ENCODE measurements at regions not wholly inside any gene's neighbourhood (a gene's known extent, or its start where the extent isn't known, plus 50 kb on each side); places are given as distances from the start of the nearest gene placed in this dataset.

DNA sequence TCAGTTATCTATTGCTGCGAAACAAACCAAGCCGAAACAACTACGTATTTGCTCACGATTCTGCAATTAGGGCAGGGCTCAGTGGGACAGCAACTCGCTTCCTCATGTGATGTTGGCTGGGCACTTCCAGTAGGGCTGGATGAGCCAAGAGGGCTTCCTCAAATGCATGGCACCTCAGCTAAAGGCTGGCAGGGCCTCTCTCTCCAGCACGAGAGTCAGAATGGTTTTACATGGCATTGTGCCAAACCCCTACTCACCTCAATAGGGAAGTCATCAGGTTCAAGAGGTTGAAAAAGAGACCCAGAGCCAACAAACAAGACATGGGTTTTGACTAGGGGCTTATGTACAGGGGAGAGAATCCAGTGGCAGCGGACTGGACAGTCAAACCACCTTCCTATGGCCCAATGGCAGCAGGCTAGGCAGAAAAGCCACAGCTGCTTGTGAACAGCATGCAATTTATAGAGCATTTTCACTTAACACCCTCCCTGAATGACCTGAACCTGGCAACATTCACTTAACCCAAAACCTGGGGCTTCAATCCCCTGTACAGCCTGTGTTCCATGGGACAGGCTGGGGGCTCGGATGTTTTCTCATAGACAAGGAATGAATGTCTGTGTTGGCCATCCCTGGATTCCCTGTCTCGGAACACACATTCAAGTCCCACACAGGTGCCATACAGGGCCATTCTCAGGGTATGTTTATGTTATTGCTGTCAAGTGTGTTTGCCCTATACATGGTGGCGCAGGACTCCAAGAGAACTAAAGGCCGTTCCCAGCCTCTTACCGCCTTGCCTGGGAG lies 154.2 kb upstream of the NAV2 start:
- DNase-seq = peak in 1 of 2 experiments; percentile 34

DNA sequence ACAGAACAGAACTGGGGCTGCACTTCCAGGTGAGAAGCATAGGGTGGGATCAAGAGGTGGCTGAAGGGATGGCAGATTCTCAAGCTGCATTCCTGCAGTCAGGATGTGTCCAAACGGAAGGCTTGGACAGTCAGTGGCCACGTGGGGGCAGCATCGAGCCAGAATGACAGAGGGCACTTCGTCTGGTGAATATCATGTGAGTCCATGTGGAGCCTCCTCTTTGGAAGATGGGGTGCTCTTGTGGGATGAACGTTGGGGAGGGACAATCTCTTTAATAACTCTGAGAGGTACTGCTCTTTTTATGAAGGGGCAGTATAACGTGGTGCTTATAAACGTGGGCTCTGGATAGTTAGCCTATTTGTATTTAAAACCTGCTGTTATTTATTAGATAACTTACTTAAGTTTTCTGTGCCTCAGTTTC lies 154.9 kb upstream of the NAV2 start:
- peak; percentile 78 to 87 for DNase-seq

DNA sequence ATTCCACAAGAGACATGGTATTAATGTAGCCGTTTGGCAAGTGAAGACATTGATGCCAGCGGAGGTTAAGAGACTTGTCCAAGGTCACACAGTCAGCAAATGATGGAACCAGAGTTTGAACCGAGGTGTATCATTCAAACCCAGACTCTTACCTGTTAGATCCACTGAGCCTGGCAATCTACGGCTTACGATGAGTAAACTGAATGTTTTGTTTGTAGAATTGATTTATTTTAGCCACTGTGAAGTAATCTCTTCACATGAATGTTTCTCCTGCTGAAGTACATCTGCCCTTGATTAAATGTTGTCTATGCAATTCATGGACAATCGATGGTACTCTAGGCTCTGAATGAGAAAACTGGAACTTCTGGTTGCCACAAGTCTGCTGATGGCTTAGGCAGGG lies 155.5 kb upstream of the NAV2 start:
- DNase-seq = no peak

DNA sequence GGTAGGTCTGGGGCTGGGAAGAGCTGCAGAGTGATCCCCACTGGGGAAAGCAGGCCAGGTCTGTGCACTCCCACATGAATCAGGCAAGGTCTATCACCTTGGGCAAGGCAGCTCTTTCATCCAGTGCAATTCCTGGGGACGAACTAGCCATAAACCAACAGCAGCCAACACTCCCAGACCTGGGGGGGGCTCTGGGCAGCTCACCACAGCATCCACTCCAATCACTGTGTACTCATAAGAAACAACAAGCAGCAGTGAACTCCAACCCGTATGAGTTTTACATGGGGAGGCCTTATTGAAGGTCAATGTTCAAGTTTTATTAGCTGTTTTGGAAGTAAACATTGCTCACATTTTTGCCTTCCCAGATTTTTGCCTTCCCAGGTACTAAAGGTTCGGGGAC lies 157.4 kb upstream of the NAV2 start:
- DNase-seq = no peak

DNA sequence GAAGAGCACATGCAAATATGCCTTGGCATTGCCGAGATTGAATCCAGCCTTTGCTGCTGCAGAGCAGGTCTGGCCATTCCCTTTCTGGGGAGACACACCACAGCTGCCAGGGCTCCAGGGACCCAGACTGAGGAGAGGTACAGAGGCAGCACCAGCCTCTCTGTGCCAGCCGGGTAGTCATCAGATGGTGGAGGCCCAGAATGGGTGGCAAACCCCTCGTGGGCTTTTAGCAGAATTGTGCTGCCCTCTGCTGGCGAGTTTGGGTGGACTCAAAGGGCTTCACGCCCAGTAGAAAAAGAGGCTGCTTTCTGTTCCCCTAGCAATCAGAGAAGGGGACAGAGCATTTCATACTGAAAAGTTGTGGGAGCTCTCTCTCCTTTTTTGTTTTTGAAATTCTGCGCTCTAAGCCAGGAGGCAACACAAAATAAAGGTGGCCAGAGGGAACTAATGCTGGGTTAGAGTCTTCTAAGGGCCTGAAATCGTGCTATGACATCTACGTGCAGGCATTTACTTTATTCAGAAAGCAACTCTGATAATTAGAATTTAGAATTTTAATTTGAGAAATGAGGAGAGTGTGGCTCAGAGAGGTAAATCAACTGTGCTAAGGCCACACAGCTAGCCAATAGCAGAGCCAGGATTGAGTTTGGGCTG lies 158.8 kb upstream of the NAV2 start:
- DNase-seq = peak; percentile 59 to 88

DNA sequence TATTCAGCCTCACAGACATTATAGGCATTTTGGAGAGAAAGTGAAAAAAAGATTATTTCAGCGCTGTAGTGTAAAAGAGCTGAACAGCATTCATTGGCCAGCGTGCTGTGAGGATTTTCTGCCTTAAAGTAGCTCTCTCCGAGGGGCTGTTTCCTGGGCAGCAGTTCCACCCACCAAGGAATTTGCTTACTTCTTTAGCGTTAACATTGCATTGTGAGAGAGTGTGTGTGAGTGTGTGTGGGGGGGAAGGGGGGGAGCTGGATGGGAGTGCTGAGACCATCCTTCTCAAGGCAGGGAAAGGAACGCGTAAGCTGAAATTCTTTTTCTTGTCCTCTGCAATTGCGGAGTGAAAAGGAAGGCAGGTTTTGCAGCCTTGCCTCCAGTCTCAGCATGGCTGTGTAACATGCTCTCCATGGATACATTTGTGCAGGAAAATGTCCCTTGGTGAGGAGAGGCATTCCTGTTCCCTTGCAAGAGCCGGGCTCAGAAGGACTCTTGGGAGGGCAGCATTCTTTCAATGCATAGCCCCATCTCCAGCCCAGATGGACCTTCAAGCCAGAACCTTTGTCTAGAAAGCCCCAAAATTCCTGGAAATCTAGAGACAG lies 159.9 kb upstream of the NAV2 start:
- no peak for DNase-seq

DNA sequence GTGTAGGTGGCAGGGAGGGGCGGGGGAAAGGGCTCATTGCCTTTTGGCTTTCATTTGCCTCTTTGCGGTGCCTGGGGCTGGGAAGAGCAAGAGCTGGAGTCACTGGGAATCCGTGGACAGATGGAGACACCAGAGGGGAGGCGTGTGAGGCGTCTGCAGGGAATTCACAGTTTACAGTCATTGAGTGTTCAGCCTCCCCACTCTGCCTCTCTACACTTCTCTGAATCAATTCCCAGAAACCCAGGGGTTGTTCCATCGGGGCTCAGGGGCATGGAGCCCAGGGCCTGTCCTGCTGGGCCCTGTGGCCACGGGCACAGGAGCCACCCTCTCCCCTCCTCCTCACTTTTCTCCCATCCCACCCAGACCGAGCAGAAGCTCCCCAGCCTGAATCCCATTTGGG lies 160.5 kb upstream of the NAV2 start:
- peak in 1 of 2 experiments; percentile 61 for DNase-seq

DNA sequence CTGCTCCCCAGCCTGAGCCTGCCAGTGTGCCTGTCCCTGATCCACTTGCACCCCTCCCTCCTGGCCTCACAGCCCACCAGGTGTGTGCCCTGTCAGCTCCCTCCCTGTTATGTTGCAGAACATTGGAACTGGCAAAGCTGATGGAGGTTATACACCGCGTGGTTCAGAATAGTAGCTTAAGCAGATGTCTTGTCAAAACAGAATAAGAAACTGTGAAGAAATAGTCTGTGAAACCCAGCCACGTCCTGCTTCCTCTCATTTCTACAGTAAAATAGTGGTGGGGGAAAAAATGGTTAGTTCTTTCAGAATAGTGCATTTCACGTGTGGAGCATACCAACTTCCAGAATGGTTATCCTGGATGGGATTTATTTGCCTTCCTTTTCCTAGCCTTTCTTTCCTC lies 161.2 kb upstream of the NAV2 start:
- no peak for DNase-seq

DNA sequence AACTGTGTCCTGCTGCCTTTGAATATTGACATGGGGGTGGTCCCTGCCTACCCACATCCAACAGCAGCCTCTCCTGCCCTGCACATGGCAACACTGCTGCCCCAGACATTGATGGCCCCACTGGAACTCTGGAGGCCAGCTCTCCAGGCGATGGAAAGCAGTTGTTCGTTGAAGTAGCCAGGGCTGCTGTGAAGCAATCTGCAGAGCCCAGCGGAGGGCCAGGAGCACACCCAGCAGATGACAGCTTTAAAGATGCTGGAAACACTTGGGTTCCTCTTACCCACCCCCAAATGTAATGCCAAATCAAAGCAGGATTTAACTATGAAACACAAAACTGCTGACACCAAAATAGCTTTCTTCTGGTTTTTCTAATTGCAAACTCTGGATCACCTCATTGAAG lies 165.6 kb upstream of the NAV2 start:
- no peak for DNase-seq

DNA sequence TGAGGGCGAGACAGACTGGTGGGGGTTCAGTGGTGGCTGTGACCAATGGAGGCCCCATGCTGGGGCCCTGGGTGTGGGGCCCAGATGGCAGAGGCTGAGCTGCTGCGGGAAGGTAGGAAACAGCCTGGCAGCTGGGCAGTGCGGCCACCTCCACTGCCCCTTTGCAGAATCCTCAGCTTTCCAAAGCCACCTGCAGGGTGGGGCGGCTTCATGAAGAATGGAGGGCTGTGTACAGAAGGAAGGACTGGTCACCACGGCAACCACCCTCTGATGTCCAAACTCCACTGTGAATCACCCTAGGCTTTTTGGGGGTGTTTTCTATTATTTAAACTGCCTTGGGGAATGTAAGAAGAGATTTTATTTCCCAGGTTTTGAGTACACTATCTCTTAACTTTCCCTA lies 166.3 kb upstream of the NAV2 start:
- DNase-seq = no peak

DNA sequence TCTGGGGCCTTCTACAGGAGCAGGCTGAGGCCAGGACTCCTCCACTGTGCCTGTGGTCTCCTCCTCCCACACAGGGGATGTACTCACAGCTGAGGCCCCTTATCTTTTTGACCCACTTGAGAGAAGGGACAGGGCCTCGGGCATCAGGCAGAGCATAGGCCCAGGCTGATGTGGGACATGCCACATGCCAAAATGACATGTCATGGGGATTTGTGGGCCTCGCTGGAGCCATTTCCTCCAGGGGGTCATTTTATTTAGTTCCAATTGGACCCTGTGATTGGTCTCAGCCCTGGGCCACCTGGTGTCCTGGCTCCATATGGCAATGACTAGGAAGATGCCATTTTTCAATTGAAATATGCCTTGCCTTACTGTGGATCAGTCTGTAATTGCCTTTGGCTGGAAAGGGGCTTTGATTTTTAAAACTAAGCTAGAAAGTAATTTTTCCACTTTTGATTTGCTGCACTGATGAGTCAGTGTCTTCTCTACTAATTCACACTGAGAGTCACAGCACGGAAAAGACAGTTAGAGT lies 171.1 kb upstream of the NAV2 start:
- peak in 1 of 2 experiments; percentile 53 for DNase-seq

DNA sequence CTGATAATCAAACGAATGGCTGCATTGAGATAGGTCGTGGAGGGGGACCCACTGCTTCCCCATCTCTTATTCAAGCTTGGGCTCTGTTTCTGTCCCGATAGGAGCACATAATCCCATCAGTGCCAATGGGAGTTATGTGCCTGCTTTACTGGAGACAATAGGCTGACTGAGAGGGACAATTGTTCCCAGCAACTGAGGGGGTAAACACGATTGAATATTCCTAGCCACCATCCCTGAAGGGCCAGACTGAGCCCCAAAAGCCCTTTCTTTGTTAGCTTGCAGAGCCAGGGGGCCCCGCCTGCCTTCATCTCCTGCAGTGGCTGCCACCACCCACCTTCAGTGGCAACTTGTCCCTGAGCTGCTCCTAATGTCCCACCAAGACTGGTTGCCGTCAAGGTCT lies 172.8 kb upstream of the NAV2 start:
- DNase-seq = no peak

DNA sequence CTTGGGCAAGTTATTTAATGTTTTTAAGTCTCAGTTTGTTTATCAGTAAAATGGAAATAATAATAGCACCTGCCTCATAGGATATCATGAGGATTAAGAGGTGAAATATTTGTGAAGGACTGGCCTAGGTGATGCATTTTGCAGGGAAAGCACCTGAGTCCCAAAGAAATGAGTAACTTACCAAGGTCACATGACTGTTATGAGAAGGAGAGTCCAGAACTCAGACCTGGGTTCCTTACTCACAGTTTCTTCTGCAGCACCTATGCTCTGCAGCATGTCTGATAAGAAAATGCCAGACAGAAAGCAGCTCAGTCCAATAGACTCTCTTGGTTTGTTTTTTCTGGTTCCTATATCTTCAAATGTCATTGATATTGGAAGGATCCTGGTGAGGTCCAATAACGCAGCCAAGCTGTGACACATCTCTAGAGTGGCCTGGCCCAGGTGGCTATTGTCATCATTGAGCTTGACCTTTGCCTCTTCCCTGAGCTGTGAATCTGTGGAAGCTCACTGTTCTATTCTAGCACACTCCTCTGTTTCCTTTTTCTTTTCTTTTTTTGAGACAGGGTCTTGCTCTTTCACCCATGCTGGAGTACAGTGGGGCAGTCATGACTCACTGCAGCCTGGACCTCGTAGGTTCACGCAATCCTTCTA lies 174.7 kb upstream of the NAV2 start:
- DNase-seq = no peak

DNA sequence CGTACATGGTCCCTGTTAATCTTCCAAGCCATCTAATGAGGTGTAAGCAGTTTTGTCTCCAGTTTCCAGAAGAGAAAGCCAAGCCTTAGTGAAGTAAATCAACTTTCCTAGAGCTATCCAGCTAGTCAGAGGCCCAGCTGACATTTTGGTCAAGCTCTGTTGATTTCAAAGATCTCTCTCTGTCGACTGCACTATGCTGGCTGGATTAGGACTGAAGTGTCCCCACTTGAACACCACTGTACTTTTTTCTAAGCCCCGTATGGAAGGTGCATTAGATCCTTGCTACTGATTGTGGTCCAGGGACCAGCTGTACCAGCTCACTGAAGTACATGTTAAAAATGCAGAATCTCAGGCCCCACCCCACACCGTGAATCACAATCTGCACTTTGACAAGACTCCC lies 176.5 kb upstream of the NAV2 start:
- peak; percentile 42 to 64 for DNase-seq

DNA sequence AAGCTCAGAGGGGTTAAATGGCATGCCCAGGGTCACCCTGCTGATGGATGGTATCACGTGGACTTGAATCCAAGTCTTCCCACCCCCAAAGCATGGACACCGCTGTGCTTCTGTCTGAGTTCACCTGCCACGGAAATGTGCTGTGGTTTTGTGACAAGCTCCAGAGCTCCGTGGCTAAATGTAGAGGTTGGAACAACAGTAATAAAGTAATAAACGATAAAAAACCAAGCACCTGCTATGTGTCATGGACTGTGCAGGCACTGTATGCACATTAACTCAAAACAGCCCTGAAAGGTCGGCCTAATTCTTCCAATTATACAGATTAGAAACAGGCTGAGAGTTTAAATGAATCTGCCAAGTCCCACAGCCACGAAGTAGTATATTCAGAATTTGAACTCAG lies 182.1 kb upstream of the NAV2 start:
- no peak for DNase-seq

DNA sequence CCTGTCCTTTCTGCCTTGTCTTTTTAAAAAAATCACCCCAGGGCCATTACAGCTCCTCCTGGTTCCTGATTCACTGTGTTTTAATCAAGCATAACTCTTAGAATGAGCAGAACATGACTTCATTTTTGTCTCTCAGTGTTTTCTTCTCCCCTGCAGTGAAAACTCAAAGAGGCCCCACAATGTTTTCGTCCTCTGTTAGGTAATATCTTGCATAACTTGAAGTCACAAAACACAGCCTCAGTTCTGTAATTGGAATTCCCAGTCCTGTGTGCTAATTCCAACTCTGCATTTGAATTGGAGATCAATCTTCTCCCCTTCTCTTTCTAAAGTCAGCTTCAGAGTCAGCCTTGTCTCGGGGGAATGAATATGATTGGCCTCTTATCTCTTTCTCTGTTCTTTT lies 186.5 kb upstream of the NAV2 start:
- DNase-seq = no peak

DNA sequence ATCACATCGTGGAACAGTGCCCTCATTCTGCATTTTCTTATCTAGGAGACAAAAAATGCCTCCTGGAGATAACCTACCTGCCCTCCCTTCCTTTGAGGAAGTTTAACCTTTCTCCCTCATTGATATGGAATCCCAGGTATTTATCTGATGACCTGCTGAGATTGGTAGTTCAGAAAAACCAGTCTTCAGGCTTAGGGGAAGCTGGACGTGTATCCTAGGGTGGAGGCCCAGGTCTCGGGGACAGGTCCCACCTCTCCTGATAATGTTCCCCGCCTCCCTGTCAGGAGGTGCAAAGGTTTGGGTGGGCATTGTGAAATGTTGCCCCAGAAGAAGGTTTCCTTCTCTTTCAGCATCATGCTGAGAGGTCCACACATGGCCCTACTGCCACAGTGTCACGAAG lies 186.9 kb upstream of the NAV2 start:
- no peak for DNase-seq

DNA sequence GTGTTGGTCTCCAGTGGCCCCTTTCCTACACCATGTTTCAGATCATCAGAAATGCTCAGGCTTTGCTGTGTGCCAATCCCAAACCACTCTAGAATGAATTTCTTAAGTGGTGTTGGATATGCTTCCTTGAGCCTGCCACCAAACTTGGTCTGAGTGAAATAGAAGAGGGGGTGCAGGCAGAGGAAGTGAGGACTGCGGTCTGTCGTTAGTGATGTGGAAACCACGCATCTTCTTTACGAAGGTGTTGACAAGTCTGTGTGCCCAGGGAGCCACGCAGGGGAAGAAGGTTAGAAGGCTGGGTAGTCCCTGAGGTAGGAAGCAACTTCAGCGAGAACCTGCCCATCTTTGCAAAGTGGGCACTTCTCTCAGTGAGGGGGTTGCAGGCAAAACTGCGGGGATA lies 187.4 kb upstream of the NAV2 start:
- no peak for DNase-seq

DNA sequence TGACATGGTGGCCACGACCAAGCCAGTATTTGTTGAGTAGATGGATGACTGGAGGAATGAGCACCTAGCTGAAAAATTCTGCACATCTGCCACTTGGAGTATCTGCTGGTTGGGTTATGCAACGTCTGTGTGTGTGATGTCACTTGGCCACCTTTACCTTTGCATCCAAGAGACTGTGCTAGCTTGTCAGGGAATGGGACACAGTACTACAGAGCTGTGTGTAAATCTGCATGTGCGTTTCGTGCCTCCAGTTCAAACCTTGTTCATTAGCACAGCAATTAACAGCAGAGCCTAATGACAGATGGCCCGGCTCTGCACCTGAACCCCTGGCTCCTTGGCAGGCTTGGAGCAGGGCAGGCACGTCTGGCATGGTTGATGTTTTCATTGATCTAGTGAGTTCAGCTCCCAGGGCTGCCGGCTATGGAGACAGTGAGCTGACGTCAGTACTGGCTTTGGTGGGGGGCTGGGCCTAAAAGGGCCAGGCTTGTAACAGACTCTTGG lies 188.4 kb upstream of the NAV2 start:
- DNase-seq = peak; percentile 48 to 74

DNA sequence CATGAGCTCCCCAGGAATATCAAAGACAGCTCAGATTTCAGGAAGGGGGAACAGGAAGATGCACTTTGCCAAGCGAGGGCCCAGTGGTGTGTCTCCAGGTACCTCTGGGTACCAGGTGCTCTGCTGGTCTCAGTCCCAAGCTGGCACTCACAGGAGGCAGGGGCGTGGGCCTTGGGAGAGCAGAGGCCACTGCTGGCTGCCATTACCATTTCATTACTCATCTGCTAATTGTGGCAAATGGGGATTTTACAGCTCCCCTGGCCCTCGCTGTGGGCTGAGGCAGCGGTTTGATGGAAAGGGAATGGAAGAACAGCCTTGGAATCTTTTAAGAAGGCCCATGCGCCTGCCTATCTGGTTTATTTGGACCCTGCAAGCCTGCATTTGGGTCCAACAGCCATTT lies 192.0 kb upstream of the NAV2 start:
- no peak for DNase-seq

DNA sequence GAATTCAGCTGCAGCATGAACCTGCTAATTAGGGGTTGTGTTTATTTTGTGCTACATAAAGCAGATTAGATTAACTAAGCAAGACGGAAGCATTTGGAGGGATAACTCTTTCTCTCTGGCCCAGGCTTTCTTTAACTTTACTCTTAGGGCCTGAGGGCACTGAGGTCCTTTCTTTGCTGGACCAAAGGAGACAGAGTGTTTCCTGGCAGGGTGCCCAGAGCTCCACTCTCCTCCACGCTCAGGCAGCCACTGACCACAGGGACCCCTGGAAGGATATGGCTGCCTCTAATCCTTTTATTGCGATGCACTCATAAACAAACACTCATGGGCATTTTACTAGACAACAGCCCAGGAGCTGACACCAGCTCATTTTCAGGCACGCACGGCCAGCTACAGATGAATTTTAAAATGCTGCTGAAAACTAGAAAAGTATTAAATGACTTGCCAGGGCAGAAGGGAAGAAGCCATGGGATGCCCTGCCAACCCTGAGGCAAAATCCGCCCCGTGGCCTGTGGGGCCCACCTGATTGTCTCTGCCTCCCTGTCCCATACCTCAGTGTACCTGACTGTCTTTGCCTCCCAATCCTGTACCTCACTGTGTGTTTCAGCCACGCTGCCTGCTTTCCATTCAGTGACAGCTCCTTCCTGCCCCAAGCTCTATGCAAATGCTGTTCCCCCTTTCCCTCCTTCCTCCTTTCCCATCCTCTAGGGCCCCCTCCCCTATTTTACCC lies 192.6 kb upstream of the NAV2 start:
- DNase-seq = no peak

DNA sequence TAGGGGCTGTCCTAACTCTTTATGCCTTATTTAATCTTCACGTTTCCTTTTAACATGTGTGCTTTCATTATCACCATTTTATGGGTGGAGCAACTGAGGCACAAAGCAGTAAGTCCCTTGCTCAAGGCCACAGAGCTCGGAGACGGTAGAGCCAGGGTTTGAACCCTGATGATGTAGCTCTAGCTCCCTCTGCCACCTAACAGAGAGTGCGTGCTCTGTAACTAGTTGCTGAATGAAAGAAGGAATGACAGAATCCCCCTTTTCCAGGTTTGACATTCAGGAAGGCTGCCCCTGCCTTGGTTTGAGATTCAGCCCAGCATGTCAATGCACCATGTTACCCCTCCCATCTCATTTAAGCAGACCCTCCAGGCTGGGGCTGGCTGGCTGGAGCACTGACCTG lies 193.3 kb upstream of the NAV2 start:
- DNase-seq = no peak

DNA sequence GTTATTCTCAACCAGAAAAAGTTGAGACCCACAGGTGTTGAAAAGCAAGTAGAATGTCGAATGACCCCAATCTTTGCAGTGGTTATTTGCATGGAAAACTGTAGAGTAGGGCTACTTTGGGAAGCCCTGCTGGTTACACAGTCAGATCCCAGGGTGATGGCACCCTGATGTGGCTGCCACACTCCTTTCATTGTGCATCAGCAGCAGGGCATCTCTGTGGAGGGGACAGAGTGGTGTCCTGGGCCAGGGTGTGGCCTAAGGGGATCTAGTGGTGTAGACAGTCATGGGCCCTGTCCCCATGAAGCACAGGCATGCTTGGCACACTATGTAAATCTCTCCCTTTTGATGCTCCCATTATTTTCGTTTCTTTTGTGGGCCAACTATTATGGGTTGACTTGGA lies 199.4 kb upstream of the NAV2 start:
- no peak for DNase-seq

All from NCI-H446 (cell line).